HG02798 (cell line): ENCODE measurements at regions not wholly inside any gene's neighbourhood (a gene's known extent, or its start where the extent isn't known, plus 50 kb on each side); places are given as distances from the start of the nearest gene placed in this dataset.

Source experiments
- ATAC-seq: cut with Tn5 transposase; IDR thresholded peaks from one replicate; pipeline ENCODE4 v1.9.1; 2021; ENCODE audit warnings: mild to moderate bottlenecking; ENCODE audit not compliant: unreplicated experiment, poor library complexity

- ATAC-seq, result no peak
These were observed 127.0 kb upstream of the PMFBP1 start for GRCh38 chr16:72298961-72299360.

- no peak for ATAC-seq
These were observed 124.0 kb upstream of the PMFBP1 start for GRCh38 chr16:72295914-72296313.

- no peak for ATAC-seq
These were observed 119.6 kb upstream of the PMFBP1 start for GRCh38 chr16:72291531-72291981.

GRCh38 chr16:72291121-72291520, 119.2 kb upstream of the PMFBP1 start:
- no peak for ATAC-seq

- no peak for ATAC-seq
These were observed 115.7 kb upstream of the PMFBP1 start for GRCh38 chr16:72287649-72288048.

GRCh38 chr16:72286936-72287620, 115.1 kb upstream of the PMFBP1 start:
- no peak for ATAC-seq

GRCh38 chr16:72285728-72286127, 113.8 kb upstream of the PMFBP1 start:
- no peak for ATAC-seq

GRCh38 chr16:72285324-72285723, 113.4 kb upstream of the PMFBP1 start:
- ATAC-seq, result no peak

- ATAC-seq, result no peak
These were observed 112.3 kb upstream of the PMFBP1 start for GRCh38 chr16:72284042-72284789.

GRCh38 chr16:72282362-72282761, 110.4 kb upstream of the PMFBP1 start:
- ATAC-seq, result no peak

- no peak for ATAC-seq
These were observed 106.3 kb upstream of the PMFBP1 start for GRCh38 chr16:72278301-72278700.

- ATAC-seq, result no peak
These were observed 105.8 kb upstream of the PMFBP1 start for GRCh38 chr16:72277749-72278148.

- no peak for ATAC-seq
These were observed 99.8 kb upstream of the PMFBP1 start for GRCh38 chr16:72271699-72272240.

GRCh38 chr16:72270531-72270930, 98.6 kb upstream of the PMFBP1 start:
- no peak for ATAC-seq

- ATAC-seq, result no peak
These were observed 94.9 kb upstream of the PMFBP1 start for GRCh38 chr16:72266836-72267235.

GRCh38 chr16:72264771-72265170, 92.8 kb upstream of the PMFBP1 start:
- ATAC-seq, result no peak

- ATAC-seq, result no peak
These were observed 90.8 kb upstream of the PMFBP1 start for GRCh38 chr16:72262711-72263110.

GRCh38 chr16:72261127-72261526, 89.2 kb upstream of the PMFBP1 start:
- ATAC-seq, result no peak

- no peak for ATAC-seq
These were observed 84.6 kb upstream of the PMFBP1 start for GRCh38 chr16:72256398-72257066.

- ATAC-seq, result no peak
These were observed 83.8 kb upstream of the PMFBP1 start for GRCh38 chr16:72255786-72256185.

GRCh38 chr16:72247821-72248253, 75.9 kb upstream of the PMFBP1 start:
- no peak for ATAC-seq
